NCI-H2196 treated with DMSO at 0.1 percent for 48 hours (cell line): ENCODE measurements at regions not wholly inside any gene's neighbourhood (a gene's known extent, or its start where the extent isn't known, plus 50 kb on each side); places are given as distances from the start of the nearest gene placed in this dataset.
"Not testable (repeated sequence)": the region's sequence is repeated elsewhere in the genome, so short reads cannot be mapped to it uniquely, and the experiment has no call there.

ENCODE experiments used
- DNase-seq: peaks from one replicate; lab custom pipeline; 2025; ENCODE audit not compliant: unreplicated experiment; lab: John Stamatoyannopoulos, UW

DNA sequence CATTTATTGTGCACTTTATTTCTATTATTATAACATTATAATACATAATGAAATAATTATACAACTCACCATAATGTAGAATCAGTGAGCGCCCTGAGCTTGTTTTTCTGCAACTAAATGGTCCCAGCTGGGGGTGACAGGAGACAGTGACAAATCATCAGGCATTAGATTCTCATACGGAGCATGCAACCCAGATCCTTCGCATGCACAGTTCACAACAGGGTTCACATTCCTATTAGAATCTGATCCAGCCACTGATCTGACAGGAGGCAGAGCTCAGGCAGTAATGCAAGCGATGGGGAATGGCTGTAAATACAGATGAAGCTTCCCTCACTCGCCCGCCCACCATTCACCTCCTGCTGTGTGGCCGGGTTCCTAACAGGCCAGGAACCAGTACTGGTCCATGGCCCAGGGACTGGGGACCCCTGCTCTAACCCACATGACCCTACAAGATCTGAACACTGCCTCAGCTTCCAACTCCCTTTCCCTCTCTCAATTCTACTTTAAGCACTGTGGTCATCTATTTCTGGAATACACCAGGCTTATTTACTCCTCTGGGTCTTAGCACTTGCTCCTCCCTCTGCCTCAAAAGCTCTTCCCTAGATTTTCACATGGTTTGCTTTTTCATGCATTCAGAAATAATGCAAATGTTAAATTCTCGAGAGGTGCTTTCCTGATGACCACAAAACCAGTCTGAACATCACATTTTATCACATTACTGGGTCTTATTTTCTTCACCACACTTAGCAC, 166.8 kb upstream of the HCCS start:
- DNase-seq: no peak

DNA sequence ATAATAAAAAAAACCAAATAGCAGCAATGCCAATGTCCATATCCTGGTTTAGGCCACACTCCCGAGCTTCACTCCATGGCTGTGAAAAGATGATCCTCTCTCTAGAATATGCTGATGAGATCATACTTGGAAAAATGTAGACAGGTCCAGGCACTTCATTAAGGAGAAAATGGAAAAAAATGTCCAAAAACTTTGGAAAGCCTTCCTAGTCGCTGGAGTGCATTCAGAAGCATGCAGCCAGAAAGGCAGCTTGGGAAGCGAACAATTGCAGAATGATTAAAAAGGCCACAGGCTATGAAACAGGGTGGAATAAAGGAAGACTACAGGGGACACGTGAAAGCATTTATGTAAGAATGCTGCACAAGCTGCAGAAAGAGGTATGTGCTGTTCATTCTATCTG, 165.6 kb upstream of the HCCS start:
- no peak for DNase-seq

DNA sequence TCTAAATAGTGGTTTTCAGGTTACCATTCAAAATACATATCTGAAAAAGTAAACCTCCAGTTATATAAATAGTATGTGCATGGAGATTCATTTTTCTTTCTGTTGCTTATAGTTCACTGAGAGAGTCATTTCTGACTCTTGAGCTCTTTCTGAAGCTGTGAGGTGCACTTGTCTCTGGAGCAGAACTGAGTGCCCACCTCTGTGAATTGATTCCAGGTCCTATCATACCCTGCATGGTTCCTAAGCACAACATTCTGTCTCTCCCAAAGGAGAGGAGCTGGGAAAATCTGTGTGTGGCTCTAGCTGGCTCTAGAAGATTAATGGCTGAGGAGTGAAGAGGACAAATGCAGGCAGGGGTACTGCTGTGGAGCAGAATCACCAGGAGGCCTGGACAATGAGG, 161.6 kb upstream of the HCCS start:
- DNase-seq: no peak

DNA sequence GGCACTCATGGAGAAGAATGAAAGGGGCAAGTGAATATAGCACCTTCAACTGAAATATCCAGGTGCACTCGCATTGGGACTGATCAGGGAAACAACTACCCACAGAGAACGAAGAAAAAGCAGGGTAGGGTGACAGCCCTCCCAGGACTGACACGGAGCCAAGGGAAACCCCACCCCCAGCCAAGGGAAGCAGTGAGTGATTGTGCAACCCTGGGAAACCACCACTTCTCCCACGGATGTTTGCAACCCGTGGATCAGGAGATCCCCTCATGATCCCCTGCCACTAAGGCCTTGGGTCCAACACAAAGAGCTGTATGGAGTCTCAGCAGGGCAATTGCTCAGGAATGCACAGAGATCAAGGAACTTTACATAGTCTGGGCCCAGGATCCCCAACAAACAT, 158.5 kb upstream of the HCCS start:
- no peak for DNase-seq

DNA sequence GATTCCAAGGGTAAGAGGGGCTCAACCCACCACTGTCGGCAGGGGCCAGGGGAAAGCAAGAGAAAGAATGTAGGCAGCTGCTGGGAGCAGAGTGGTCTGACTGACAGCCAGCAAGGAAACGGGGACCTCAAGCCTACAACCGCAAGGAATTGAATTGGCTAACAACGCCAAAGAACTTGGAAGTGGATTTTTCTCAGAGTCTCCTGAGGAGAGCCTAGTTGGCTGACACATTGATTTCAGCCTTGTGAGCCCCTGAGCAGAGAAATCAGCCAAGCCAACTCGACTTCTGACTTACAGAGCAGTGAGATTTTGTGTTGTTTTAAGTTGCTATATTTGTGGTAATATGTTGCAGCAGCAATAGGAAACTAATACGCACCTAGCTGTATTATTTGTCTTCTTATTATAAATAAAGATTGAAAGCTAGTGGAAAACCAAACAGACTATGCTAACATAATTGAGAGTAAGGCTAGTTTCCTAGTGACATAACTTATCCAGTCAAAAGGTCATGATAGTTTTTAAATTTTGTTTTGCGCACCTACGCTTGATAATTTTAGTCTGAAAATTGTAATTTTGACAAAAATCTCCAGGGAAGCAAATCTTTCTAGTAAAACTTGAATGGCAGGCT, 145.8 kb upstream of the HCCS start:
- DNase-seq: no peak

DNA sequence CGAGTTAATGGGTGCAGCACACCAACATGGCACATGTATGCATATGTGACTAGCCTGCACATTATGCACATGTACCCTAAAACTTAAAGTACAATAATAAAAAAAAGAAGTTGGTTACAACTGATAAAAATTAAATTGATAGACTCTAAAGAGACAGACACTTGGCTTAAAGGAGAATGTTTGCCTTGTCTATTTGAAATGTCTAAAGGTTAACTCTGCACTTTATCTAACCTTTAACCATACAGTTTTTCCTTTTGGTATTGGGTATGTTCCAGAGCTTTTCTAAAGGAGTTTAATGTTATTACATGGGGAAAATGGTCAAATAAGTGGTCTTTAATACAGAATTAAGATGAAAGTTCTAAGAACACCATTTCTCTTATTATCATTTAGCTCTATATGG, 145.1 kb upstream of the HCCS start:
- no peak for DNase-seq

DNA sequence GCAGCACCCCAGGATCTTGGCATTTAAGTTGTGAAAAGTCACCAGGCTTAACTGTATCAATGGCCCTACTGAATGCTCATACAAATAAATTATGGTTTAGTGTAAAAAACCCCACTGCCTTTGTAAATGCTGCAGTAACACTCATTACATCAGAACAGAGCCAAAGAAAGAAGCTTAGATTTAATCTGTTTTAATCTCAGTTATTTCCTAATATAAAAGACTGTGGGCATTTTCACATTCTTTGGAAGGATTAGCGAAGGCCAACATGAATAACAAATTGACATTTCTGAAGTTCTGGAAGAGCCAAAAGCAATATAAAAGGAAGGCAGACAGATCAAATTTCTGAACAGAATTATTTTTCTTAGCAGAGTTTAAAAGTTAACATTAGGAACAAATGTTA, 140.0 kb upstream of the HCCS start:
- no peak for DNase-seq

DNA sequence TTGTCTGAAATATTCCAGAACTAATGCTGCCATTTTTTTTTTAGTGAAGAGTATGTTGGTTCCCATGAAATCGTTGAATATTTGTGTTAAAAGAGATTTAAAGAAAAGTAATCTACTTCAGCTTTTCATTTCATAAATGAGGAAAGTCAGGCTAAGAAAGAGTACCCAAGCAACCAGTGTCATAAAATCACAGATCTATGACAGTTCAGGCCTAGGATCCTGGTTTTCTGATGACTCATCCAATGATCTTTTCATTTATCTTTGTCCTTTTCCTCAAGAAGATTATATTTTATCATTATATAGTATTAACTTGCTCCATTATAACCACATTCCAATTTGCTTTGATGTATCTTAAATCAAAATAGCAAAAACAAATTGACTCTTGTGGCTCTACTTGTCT, 139.4 kb upstream of the HCCS start:
- DNase-seq: no peak

DNA sequence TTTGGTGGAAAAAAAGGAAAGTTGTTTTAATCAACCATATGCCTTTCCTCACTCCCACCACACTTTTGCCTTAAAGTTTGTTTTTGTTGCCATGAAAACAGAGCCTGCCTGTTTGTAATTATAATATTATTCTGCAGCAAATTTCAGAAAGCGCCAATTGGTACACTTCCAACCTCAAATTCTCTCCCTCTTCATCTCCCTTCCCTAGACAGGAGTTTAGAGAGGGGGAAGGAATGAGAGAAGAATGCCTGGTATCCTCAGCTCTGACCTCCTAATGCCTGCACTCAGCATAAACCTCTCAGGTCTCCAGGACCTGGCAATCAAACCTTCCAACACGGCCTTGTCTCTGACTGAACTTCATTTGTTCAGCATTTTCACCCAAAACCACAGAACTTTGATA, 138.4 kb upstream of the HCCS start:
- DNase-seq: no peak

DNA sequence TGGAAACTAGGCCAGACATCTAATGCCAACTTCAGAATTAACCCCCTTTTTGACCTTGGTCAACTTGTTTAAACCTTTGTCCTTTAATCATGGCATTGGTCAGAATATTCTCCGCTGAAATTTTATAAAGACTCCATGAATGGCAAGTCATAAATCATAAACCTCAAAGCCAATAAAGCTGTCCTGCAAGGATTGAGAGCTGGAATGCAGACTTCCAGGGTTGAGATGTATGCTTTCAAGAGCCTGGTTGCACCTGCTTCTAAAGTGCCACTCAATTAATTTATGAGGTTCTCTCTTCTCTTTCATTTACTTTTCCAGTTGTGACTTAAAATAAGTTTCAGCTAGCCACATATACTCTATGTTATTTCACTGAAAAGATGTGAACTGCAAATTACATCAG, 136.2 kb upstream of the HCCS start:
- no peak for DNase-seq

DNA sequence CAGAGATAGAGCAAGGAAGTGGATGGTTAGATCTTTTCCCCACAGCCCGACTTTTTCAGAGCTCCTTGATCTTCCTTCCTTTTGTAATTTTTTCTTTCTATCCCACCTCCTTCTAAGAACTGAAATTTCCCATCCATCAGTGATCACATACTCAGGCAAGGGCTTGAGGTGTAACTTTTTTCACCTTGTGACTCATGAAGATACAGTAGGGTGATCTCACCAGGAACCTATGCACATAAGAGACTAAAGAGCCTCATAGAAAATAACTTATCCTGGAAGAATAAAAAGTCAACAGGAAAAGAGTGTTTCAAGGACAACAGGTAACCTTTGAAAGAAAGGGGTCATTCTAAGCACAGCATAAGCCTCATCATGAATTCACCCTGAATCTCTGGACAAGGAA, 131.2 kb upstream of the HCCS start:
- no peak for DNase-seq

DNA sequence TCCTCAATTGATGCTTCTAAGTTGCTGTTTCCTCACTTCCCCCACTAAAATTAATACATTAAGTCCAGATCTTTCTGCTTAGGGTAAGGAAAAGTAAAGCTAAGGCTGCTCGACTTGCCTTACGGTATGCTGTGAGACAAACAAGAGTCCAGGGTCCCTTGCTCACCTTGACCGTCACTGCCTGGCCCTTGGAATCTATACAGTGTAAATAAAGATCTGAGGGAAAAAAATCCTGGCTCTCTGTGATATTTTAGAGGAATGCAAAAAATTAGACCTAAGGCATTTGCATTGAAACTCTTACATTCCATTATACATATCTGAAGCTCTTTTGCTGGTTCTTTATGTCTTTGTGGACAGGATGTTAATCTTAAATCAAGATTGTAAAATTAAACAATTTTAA, 129.6 kb upstream of the HCCS start:
- no peak for DNase-seq

DNA sequence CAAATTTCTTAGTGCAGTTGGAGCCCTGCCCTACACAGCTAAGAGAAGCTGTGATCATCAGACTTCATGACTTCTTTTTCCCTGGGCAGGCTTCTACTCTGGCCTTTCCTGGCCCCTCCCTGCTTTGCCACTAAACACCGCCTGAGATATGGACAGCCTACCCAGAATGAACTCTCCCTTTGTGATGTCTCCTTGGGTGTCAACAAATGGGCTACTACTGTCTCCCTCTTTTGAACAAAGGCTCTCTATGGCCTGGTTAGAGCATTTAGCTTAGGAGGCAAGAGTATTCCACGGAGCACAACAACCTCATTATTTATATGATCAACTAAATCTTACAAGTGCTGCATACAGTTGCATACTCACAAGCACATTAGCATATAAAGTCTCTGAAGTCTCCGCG, 127.6 kb upstream of the HCCS start:
- no peak for DNase-seq

DNA sequence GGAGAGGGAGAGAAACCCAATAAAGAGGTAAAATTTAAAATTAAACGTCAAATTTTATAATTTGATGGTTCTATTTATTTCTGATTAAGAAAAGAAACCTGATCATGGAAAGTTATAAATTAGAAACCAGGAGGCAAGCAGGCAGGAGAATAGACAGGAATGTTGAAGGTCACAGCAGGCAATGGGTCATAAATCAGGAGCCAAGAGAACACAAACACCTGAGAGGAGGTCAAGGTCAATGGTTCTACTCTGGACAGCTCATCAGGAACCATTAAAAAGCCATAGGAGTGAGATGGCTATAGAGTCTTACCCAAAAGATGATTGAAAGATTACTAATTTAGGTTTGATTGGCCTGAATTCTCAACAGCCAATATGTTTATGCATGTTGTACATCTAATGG, 126.9 kb upstream of the HCCS start:
- DNase-seq: no peak

DNA sequence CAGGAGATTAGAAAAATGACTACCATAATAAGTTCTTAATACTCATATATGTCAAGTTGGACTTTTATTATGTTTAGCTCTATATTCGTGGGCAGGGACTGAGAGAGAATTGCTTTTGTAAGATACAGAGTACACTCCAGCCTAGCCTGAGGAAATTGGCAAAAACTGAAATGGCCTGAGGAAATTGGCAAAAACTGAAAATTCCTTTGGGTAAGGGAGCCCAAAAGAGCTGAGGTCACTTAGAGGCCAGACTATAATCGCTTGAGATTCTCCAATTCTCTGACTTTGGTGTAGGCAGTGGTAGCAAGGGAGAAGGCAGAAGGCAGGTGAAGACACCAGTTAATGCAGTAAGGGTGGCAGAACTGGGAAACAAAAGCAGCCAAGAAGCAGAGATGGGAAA, 124.5 kb upstream of the HCCS start:
- no peak for DNase-seq

DNA sequence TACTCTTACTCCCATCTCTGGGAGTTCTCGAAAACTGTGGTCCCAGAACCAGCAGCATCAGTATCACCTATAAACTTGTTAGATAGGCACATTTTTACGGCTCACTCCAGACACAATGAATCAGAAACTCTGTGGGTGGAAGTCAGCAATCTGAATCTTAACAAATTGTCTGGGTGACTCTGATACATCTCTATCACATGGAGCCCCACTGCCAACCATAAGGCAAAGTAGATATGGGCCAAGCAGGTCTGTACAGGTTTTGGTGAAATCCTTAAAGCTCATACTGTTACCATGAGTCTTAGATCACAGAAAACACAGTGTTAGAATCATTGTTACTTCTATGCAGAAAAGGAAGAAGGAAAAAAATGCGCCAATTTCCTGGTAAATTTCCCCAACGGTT, 122.5 kb upstream of the HCCS start:
- DNase-seq: no peak

DNA sequence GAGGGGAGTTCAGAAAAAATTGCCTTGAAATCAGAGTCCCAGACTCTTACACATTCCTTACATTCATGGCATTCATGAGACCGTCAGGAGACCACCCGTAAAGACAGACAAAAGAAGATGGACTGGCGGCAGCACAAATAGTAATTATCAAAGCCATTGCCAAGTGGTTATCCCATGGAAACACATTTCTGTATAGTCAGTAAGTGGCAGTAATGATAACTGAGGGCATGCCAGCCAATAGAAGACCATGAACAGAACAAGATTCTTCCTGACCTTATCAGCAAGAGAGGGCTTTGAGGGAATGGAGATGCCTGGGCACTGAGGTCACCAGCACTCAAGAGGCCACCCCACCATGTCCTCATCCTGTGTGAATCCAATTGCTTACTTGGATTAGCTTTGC, 121.7 kb upstream of the HCCS start:
- DNase-seq: no peak

DNA sequence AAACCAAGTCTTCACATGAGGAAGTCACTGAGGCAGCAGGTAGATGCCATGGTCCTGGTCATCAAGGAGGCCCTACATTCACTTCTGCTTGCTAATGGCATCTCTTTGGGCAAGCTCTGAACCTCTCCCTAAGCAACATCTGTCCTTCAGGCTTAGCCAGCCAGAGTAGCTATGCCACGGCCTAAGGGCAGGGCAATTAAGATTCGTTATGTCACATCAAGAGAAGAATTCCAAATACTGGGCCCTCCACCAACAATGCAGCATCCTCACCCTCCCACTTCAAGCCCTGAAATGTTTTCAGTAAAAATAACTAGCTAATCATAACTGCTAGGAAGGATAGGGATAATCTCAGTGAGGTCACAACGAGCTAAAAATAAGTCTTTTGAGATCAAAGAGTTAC, 120.7 kb upstream of the HCCS start:
- DNase-seq: no peak

DNA sequence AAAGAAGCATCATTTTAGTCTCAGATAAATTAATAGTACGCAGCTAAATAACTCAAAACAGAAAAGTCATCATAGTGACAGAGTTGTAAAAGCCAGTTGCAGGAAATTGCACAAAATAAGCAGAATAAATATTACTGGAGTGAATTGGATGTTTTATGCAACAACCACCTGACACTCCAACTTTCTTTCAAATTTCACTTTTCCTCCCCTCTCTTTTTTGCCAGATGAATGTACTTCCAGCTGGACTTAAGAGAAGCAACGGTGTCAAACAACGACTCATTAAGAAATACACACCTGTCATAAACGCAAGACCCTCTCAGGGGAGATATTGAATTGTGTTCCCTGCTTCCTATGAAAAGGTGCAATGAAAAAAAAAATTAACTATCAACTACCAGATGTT, 120.2 kb upstream of the HCCS start:
- no peak for DNase-seq

DNA sequence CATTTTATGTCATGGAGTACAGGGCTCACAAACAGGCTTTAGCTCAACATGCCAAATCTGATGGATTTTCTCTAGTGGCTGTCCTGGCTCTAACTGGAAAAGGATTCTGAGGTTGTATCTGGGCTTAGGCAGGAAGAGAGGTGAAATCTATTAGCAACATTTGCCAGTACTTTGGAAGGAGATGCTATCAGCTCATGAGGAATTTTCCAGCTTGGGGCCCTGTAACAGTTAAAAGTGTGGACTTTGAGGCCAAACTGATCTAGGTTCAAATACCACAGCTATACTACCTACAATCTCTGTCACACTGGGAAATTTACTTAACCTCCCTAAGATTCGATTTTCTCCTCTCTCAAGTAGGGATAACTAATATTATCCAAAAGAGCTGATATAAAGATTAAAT, 119.0 kb upstream of the HCCS start:
- DNase-seq: no peak

DNA sequence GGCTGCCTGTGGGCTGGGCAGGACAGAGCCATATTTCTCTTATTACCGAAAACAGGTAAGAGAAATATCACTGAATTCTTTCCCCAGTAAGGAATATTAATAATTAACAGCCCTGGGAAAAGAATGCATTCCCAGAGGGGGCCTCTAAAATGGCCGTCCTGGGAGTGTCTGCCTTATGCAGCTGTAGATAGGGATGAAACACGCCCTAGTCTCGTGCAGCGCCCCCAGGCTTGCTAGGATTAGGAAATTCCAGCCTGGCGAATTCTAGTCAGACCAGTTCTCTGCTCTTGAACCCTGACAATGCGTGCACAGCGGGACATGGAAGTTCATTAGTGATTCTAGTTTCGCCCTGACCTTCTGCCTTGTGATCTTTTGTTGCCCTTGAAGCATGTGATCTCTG, 104.1 kb upstream of the HCCS start:
- not testable (repeated sequence) for DNase-seq

DNA sequence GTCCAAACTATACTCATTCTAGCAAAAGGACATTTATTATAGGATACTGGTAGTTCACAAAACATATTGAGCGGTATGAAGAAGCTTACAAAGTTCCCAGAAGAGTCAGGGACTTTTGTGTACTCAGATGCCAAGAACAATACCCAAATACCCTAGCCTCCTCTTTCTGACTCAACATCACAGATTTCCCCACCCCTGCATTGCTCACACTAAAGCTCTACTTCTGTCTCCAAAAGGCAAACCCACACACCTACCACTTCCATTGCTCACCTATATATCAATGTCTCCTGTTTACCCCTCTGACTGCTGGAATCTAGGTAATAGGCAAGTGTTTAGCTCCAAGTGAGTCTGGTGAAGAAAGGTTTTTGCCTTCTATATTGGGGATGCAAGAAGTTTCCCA, 100.7 kb upstream of the HCCS start:
- no peak for DNase-seq

DNA sequence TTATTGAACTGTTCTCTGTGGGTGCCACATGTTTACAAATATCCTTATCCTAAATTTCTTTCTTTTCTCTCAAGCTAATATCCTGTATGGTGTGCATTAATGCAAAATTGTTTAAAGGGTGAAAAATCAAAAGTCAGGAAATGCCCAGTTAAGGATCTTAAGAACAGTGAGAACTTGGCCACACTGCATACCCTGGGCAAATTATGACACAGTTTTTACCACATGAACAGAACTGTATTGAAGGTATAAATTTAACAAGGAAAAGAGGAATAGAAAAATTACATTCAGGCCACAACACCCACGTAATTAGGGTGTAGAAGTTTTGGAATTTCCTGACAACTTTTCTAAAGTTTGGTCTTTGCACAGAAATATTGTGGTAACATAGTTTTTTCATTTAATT, 94.4 kb upstream of the HCCS start:
- DNase-seq: no peak
